ENCODE measurements at regions not wholly inside any gene's neighbourhood (a gene's known extent, or its start where the extent isn't known, plus 50 kb on each side); places are given as distances from the start of the nearest gene placed in this dataset.

- Histone ChIP-seq H3K27me3 (ENCODE audit: control insufficient read depth, insufficient read depth, low read length, poor library complexity, severe bottlenecking) (no peaks in the 10 kb centered on the region), H3K4me3 (ENCODE audit: low read length) (no peak overlapping the region), H3K9me3 (ENCODE audit: control insufficient read depth, low read length) (no peaks in the 10 kb centered on the region), H3K9ac (ENCODE audit: extremely low read depth, low read length, poor library complexity, severe bottlenecking) (no peak overlapping the region), H3K4me1 (ENCODE audit: control insufficient read depth, insufficient read depth, low read length) (no peaks in the 10 kb centered on the region), H3K27ac (ENCODE audit: low read depth, low read length) (no peak overlapping the region), H3K36me3 (ENCODE audit: control insufficient read depth, insufficient read depth, low read length) (no peaks in the 10 kb centered on the region)
- WGBS, 2 experiments (ENCODE audit: insufficient coverage in 1 of 2, insufficient read length in 1 of 2) = 80 to 99% methylated on average over 1 to 2 of the region's 2 CpGs
- Mint-ChIP-seq H3K27ac (no peak overlapping the region), H3K9me3 (no peaks in the 10 kb centered on the region), H3K36me3 (ENCODE audit: low read depth) (no peaks in the 10 kb centered on the region), H3K4me1 (peaks cover 4% of the 10 kb centered on the region), H3K4me3 (no peak overlapping the region), H3K27me3 (ENCODE audit: insufficient read depth) (peaks cover 8% of the 10 kb centered on the region)
- DNase-seq = no peak
- TF ChIP-seq, protein P1, sequence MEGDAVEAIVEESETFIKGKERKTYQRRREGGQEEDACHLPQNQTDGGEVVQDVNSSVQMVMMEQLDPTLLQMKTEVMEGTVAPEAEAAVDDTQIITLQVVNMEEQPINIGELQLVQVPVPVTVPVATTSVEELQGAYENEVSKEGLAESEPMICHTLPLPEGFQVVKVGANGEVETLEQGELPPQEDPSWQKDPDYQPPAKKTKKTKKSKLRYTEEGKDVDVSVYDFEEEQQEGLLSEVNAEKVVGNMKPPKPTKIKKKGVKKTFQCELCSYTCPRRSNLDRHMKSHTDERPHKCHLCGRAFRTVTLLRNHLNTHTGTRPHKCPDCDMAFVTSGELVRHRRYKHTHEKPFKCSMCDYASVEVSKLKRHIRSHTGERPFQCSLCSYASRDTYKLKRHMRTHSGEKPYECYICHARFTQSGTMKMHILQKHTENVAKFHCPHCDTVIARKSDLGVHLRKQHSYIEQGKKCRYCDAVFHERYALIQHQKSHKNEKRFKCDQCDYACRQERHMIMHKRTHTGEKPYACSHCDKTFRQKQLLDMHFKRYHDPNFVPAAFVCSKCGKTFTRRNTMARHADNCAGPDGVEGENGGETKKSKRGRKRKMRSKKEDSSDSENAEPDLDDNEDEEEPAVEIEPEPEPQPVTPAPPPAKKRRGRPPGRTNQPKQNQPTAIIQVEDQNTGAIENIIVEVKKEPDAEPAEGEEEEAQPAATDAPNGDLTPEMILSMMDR (conservative IDR thresholded peaks at IDR 0.05) = no peak
These were observed 273.8 kb downstream of the FOXL1 start for GRCh38 chr16:86852135-86852534.

DNA sequence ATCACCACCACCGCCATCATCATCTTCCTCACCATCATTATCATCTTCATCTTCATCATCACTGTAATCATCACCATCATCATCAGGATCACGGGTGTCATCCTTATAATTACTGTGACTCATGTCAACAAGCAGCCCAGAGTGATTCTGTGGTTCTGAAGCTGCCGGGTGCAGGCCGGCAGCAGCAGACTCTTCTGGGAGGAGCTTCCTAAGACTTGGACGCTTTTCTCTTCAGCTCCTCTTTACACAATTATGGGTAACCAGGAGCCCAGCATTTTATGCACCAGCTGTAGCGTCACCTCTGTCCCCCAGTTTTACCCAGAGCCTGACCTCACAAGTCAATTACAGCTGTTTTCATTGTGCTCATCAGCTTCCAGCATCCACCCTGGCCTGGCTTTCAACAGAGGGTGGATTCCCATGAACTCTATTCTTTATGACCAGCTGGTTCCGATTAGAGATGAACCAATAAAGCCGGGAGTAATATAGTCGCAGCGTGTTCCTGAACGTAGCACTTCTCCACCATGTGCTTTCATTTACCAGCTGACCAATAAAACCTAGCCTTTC, 275.8 kb downstream of the FOXL1 start:
- Histone ChIP-seq H3K9ac (ENCODE audit: extremely low read depth, low read length, poor library complexity, severe bottlenecking) (no peak overlapping the region), H3K9me3 (ENCODE audit: control insufficient read depth, low read length) (no peaks in the 10 kb centered on the region), H3K4me3 (ENCODE audit: low read length) (no peak overlapping the region), H3K27me3 (ENCODE audit: control insufficient read depth, insufficient read depth, low read length, poor library complexity, severe bottlenecking) (no peaks in the 10 kb centered on the region), H3K36me3 (ENCODE audit: control insufficient read depth, insufficient read depth, low read length) (no peaks in the 10 kb centered on the region), H3K4me1 (ENCODE audit: control insufficient read depth, insufficient read depth, low read length) (no peaks in the 10 kb centered on the region), H3K27ac (ENCODE audit: low read depth, low read length) (no peak overlapping the region)
- no peak overlapping the region for H3K4me3 Mint-ChIP-seq
- H3K9me3 Mint-ChIP-seq = no peaks in the 10 kb centered on the region
- TF ChIP-seq, protein P1 (conservative IDR thresholded peaks at IDR 0.05) = no peak
- H3K27ac Mint-ChIP-seq = no peak overlapping the region
- H3K27me3 Mint-ChIP-seq (ENCODE audit: insufficient read depth) = no peaks in the 10 kb centered on the region
- H3K36me3 Mint-ChIP-seq (ENCODE audit: low read depth) = no peaks in the 10 kb centered on the region
- H3K4me1 Mint-ChIP-seq = peaks cover 4% of the 10 kb centered on the region
- 92 to 93% methylated on average over 11 of the region's 11 CpGs for WGBS, 2 experiments (ENCODE audit: insufficient coverage in 1 of 2, insufficient read length in 1 of 2)
- no peak for DNase-seq

DNA sequence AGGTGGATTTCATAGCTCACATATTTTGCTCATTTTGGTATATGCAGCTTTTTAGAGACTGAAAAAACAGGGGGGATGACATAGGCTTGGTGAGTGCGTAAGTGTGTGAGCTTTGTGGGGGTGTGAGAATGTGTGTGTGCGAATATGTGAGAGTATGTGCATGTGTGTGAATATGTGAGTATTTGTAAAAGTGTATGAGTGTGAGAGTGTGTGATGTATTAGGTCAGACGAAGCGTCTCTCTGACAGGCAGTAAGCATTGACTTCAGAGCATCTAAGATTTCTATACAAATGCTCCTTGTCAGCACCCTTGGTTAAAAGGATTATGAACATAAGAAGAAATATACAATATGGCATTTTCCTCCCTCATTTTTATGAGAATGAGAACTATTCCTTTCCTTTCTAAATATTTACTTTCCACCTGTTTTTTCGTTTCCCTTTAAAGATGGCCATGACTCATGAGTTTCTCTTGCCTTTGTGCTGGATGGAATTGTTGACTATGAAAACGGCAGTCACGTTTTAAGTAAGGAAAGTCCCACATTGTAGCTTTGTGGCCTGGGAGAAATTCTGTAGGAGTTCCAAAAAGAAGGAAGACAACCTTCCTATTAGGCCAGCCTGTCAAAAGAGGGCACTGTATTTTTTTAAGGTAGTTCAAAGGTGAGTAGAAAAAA, 276.4 kb downstream of the FOXL1 start:
- H3K27me3 ChIP-seq (ENCODE audit: control insufficient read depth, insufficient read depth, low read length, poor library complexity, severe bottlenecking) = no peaks in the 10 kb centered on the region
- Mint-ChIP-seq H3K9me3 (no peaks in the 10 kb centered on the region), H3K4me1 (peaks cover 4% of the 10 kb centered on the region), H3K27ac (no peak overlapping the region), H3K27me3 (ENCODE audit: insufficient read depth) (no peaks in the 10 kb centered on the region), H3K4me3 (no peak overlapping the region), H3K36me3 (ENCODE audit: low read depth) (no peaks in the 10 kb centered on the region)
- H3K27ac ChIP-seq (ENCODE audit: low read depth, low read length) = no peak overlapping the region
- 86 to 94% methylated on average over 6 to 7 of the region's 7 CpGs for WGBS, 2 experiments (ENCODE audit: insufficient coverage in 1 of 2, insufficient read length in 1 of 2)
- no peak for DNase-seq
- no peaks in the 10 kb centered on the region for H3K9me3 ChIP-seq (ENCODE audit: control insufficient read depth, low read length)
- no peaks in the 10 kb centered on the region for H3K36me3 ChIP-seq (ENCODE audit: control insufficient read depth, insufficient read depth, low read length)
- no peaks in the 10 kb centered on the region for H3K4me1 ChIP-seq (ENCODE audit: control insufficient read depth, insufficient read depth, low read length)
- no peak overlapping the region for H3K9ac ChIP-seq (ENCODE audit: extremely low read depth, low read length, poor library complexity, severe bottlenecking)
- TF ChIP-seq, protein P1 (conservative IDR thresholded peaks at IDR 0.05) = no peak
- H3K4me3 ChIP-seq (ENCODE audit: low read length) = no peak overlapping the region

Measured in endodermal cell (in vitro differentiated cells).